Mesodermal cell (in vitro differentiated cells): ENCODE measurements at regions not wholly inside any gene's neighbourhood (a gene's known extent, or its start where the extent isn't known, plus 50 kb on each side); places are given as distances from the start of the nearest gene placed in this dataset.
"Not testable (repeated sequence)": the region's sequence is repeated elsewhere in the genome, so short reads cannot be mapped to it uniquely, and the experiment has no call there.

Source experiments
- H3K27ac ChIP-seq: 2 replicates; pipeline ENCODE4 v1.7.0; 2013; ENCODE audit warnings: mild to moderate bottlenecking, low read depth, low read length, moderate library complexity; ENCODE audit not compliant: severe bottlenecking
- H3K36me3 ChIP-seq: 2 replicates; pipeline ENCODE4 v1.7.1; 2013; ENCODE audit warnings: mild to moderate bottlenecking, low read length, moderate library complexity; ENCODE audit not compliant: control insufficient read depth, insufficient read depth
- H3K4me1 ChIP-seq: one replicate; pipeline ENCODE4 v1.7.1; 2013; ENCODE audit warnings: mild to moderate bottlenecking, low read length; ENCODE audit not compliant: insufficient read depth, control insufficient read depth, poor library complexity, severe bottlenecking
- H3K4me3 ChIP-seq: 2 replicates; pipeline ENCODE4 v1.7.0; 2013; ENCODE audit warnings: low read length, control low read depth, mild to moderate bottlenecking; ENCODE audit not compliant: insufficient read depth, poor library complexity, severe bottlenecking; ENCODE audit errors: extremely low read depth
- H3K9me3 ChIP-seq: 2 replicates; pipeline ENCODE4 v1.7.1; 2013; ENCODE audit warnings: mild to moderate bottlenecking, low read length, moderate library complexity; ENCODE audit not compliant: control insufficient read depth
- WGBS, 2 experiments: methylation state at CpG; one replicate each; pipeline ENCODE4 v1.1.5; 2013; ENCODE audit warnings: missing lambda C conversion rate in 2 of 2; ENCODE audit not compliant: insufficient coverage in 2 of 2; 5-methylcytosine and 5-hydroxymethylcytosine counted together

GRCh38 chr13:50130123-50130946 lies 115.1 kb downstream of the KCNRG start:
- 0% methylated on average over 55 to 61 of the region's 63 CpGs for WGBS, 2 experiments
- Histone ChIP-seq H3K9me3 (no peaks in the 10 kb centered on the region), H3K4me1 (peaks cover 34% of the 10 kb centered on the region), H3K27ac (no peak overlapping the region), H3K36me3 (no peaks in the 10 kb centered on the region), H3K4me3 (peak overlapping the region; percentile 28)

- Histone ChIP-seq H3K4me1 (peaks cover 24% of the 10 kb centered on the region), H3K4me3 (no peak overlapping the region), H3K27ac (no peak overlapping the region), H3K36me3 (no peaks in the 10 kb centered on the region), H3K9me3 (no peaks in the 10 kb centered on the region)
- WGBS, 2 experiments: 2% methylated on average over 30 to 31 of the region's 34 CpGs
These were observed 117.0 kb downstream of the KCNRG start for GRCh38 chr13:50131920-50132903.

- no peaks in the 10 kb centered on the region for H3K9me3 ChIP-seq
- peaks cover 21% of the 10 kb centered on the region for H3K4me1 ChIP-seq
- H3K27ac ChIP-seq: no peak overlapping the region
- peak overlapping the region; percentile 7 for H3K4me3 ChIP-seq
- 4 to 5% methylated on average over 18 to 19 of the region's 23 CpGs for WGBS, 2 experiments
- no peaks in the 10 kb centered on the region for H3K36me3 ChIP-seq
These were observed 117.7 kb downstream of the KCNRG start for GRCh38 chr13:50132904-50133357.

- Histone ChIP-seq H3K4me1 (peaks cover 21% of the 10 kb centered on the region), H3K9me3 (no peaks in the 10 kb centered on the region), H3K36me3 (no peaks in the 10 kb centered on the region), H3K4me3 (peak overlapping the region; percentile 7), H3K27ac (no peak overlapping the region)
- WGBS, 2 experiments: 9 to 12% methylated on average over 42 to 47 of the region's 48 CpGs
These were observed 118.2 kb downstream of the KCNRG start for GRCh38 chr13:50133358-50133953.

- H3K4me3 ChIP-seq: no peak overlapping the region
- H3K27ac ChIP-seq: no peak overlapping the region
- peaks cover 9% of the 10 kb centered on the region for H3K4me1 ChIP-seq
- no peaks in the 10 kb centered on the region for H3K36me3 ChIP-seq
- 100% methylated on average over 1 of the region's 3 CpGs for WGBS, 2 experiments
- H3K9me3 ChIP-seq: no peaks in the 10 kb centered on the region
These were observed 121.0 kb downstream of the KCNRG start for GRCh38 chr13:50136226-50136625.

- Histone ChIP-seq H3K4me3 (no peak overlapping the region), H3K36me3 (no peaks in the 10 kb centered on the region), H3K4me1 (peaks cover 8% of the 10 kb centered on the region), H3K27ac (no peak overlapping the region), H3K9me3 (no peaks in the 10 kb centered on the region)
- 76 to 100% methylated on average over 2 to 3 of the region's 3 CpGs for WGBS, 2 experiments
These were observed 121.4 kb downstream of the KCNRG start for GRCh38 chr13:50136678-50137077.

GRCh38 chr13:50139435-50139934 lies 124.2 kb downstream of the KCNRG start:
- H3K4me1 ChIP-seq, H3K9me3 ChIP-seq, H3K27ac ChIP-seq, H3K36me3 ChIP-seq, H3K4me3 ChIP-seq: not testable (repeated sequence)
- 81 to 96% methylated on average over 3 of the region's 4 CpGs for WGBS, 2 experiments

- Histone ChIP-seq H3K4me3 (no peak overlapping the region), H3K4me1 (no peaks in the 10 kb centered on the region), H3K36me3 (no peaks in the 10 kb centered on the region), H3K9me3 (no peaks in the 10 kb centered on the region), H3K27ac (no peak overlapping the region)
- 83% methylated on average over 1 of the region's 2 CpGs; no CpG with 5 or more reads in 1 of the 2 experiments for WGBS, 2 experiments
These were observed 124.9 kb downstream of the KCNRG start for GRCh38 chr13:50140153-50140552.

GRCh38 chr13:50140581-50141374 lies 125.5 kb downstream of the KCNRG start:
- no peak overlapping the region for H3K4me3 ChIP-seq

More at GRCh38 chr13:50140581-50141374, 125.5 kb downstream of the KCNRG start:
- Histone ChIP-seq H3K36me3 (no peaks in the 10 kb centered on the region), H3K4me1 (no peaks in the 10 kb centered on the region), H3K27ac (no peak overlapping the region), H3K9me3 (no peaks in the 10 kb centered on the region)
- WGBS, 2 experiments: 35 to 38% methylated on average over 11 of the region's 14 CpGs
